Skeletal muscle cell (primary cell): ENCODE measurements at regions not wholly inside any gene's neighbourhood (a gene's known extent, or its start where the extent isn't known, plus 50 kb on each side); places are given as distances from the start of the nearest gene placed in this dataset.

Experiments used
- DNase-seq: peaks from one replicate; pipeline ENCODE4 v3.0.0-alpha.2; 2010; ENCODE audit warnings: low read depth
- H3K4me3 ChIP-seq: 2 replicates; pipeline ENCODE4 v1.5.1; 2011; ENCODE audit warnings: low read depth, mild to moderate bottlenecking, control low read depth, low read length, moderate library complexity

DNA sequence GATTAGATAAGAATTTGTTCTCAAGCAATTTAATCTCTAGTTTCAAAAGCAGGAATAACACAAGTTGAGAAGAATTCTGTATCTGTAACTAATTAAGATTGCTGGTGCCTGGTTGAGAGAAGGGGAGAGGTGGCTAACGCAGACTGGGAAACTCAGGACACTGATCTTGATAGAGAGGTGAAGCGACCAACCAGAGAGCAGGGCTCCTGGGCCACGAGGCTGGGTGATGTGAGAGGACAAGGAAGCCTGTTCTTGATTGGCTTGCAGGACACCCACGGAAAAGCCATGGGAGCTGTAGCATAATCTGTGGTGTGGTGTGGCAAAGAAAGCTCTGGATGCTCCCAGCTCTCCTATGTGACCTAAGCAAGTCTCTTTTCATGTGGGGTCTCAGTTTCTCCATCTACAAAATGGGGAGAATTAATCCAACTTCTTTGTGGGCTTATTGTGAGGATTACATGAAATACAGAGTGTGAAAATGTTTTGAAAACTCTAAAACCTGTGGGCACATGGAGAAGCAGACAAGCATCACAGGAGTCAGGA is 594.1 kb upstream of the BRINP1 start:
- H3K4me3 ChIP-seq, result no peak overlapping the region
- DNase-seq, result peak; percentile 6

DNA sequence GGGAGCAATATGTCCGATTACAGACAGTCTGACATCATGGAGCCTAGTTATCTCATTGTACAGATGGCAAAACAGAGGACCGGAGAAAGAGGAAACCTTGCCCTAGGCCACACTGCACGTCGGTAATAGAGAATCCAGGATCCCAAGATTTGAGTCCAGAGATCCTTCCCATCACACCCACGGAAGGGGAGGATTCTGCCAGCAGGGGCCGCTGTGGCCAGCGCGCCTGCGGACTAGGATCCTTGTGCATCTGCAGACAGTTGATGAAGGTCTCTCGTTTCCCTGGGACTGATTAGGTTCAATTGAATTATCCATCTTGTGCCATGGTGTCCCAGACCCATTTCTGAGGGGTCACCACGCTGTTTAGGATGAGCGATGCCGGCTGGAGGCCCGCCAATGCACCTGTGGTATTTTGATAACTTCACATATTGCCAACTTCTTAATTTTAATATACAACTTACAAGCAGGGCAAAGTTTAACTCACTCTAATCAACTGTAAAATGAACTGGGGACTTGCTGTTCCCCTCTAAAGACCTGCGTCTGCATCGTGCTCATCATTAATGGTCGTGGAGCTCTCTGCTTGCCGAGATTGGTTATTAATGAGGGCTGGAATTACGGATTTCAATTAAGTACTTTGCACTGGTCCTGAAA is 592.7 kb upstream of the BRINP1 start:
- H3K4me3 ChIP-seq, result no peak overlapping the region
- DNase-seq, result no peak

DNA sequence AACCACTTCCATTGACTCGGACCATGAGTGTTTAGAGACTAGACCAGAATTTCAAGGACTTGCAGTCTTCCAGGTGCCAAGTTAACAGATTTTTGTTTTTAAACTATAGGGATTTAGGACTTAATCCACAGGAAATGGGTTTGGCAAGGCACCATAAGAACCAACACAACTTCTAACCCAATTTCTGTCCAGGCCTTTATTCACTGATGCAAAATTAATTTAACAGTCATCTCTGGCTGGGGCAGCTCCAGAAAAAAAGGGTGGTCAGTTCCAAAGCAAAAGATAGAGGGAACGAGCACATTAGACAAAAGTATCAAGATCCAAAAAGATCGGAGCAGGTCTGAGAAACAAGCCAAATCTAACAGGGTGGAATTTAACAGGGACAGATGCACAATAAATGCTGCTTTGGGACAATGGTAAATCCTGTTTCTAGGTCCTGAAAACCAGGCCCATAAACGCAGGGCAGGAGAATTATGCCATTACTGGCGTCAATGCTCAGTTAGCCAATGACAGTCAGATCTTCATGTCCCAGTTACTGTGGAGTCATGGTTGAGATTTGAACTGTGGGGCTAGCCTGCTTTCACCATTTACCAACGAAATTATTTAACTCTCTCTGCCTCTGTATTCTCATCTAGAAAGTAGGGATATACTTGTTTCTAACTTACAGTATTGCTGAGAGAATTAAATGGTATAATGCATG is 590.8 kb upstream of the BRINP1 start:
- no peak overlapping the region for H3K4me3 ChIP-seq
- DNase-seq, result no peak

DNA sequence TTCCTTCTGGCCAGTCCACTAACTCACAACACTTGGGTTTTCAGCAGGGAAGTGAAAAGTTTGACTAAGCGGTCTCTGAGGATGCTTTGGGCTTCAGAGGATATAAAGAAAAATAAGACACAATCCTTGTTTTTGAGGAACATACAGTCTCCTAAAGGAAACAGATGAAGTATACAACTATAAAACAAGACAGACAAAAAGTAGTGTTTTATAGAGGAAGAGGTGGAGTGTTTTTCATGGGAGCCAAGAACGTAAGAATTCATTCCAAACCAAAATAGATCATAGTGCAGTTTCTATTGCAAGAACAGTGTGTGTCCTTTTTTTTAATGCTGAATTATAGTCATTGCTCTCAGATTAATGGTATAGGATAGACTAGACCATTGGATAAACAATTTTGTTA is 586.9 kb upstream of the BRINP1 start:
- no peak overlapping the region for H3K4me3 ChIP-seq
- DNase-seq, result no peak

DNA sequence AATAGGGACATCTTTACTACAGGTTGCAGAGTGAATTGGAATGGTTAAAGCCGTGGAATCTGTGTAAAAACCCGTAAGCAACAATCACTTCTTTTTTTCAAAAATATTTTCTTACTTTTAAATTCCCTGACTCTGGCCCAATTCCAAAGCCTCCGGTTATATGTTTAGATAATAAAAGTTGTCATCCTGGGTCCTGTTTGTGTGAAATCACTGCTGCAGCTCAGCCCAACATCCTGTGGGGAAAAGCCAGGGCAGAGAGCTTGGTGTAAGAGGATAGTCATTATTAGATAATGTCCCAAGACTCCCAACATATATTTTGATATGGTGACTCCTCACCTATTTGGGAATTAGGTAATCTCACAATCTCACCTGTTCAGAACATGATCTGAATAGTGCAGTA is 586.0 kb upstream of the BRINP1 start:
- no peak overlapping the region for H3K4me3 ChIP-seq
- no peak for DNase-seq

DNA sequence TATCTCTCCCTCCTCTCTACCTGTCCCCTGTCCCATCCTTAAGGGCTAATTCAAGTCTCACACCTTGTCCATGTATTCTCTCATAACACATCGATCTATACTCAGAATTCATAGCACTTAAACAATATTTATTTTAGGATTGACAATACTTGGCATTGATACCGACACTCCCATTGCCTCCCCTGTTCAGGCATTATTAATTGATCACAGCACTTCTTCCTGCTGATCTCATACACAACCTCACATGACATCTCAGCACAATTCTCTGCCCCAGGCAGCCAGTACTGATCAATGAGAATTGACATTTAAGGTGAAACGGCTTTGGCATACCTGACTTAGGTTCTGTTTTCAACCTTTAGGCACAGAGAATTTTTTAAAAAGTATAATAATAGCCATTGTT is 582.4 kb upstream of the BRINP1 start:
- DNase-seq, result no peak
- no peak overlapping the region for H3K4me3 ChIP-seq

DNA sequence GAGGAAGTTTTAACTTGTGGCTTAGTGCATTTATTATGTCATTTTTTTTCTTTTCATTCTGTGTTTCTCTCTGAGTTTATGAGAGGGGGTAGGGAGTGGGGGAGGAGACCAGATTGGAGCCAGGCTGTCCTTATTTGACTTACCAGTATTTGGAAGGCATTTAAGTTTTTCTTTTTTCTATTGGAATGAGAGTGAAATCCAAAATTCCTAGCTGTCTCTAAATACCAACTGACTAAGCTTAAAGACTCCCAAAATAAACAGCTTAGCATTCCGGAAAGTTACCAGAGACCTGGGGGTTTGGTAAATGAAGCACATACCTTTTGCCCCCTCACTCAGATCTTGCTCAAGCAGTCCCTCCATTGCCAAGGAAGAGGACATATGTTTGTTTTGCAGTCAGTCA is 581.9 kb upstream of the BRINP1 start:
- no peak for DNase-seq
- no peak overlapping the region for H3K4me3 ChIP-seq

DNA sequence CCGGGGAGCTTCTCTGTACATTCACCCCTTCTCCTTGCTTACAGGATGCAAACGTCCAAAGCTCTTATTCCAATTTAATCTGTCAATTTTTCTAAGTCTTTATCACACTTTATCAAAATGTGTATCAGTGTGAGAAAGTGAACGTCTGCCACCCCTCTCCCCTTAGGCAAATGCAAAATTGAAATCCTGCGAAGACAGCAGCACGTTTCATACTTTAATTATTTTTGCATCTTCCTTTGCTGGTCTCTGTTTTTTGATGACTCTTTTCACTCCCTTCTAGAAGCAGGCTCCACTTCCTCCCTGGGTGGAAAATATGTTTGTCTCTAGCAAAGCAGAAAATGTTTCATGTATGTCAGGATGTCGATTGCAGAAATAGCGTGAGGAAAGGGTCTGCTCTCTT is 576.5 kb upstream of the BRINP1 start:
- DNase-seq, result no peak
- no peak overlapping the region for H3K4me3 ChIP-seq

DNA sequence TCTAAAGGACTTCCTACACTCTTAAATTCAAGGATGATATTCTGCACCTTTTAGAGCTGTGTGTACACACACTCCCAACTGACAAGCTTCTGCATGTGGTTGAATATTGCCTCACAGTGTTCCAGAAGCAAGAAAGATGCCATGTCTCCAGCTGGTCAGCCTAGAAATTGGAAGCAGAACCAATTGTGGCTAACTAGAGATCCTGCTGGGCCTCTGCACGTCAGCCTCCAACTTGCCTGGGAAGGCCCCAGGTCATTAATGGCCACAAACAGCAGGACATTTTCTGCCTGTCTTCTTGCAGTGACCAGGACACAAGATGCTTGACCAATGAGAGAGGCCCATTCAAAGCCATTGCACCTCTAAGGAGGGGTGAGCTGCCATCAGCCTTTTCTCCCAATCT is 571.9 kb upstream of the BRINP1 start:
- no peak for DNase-seq
- no peak overlapping the region for H3K4me3 ChIP-seq

DNA sequence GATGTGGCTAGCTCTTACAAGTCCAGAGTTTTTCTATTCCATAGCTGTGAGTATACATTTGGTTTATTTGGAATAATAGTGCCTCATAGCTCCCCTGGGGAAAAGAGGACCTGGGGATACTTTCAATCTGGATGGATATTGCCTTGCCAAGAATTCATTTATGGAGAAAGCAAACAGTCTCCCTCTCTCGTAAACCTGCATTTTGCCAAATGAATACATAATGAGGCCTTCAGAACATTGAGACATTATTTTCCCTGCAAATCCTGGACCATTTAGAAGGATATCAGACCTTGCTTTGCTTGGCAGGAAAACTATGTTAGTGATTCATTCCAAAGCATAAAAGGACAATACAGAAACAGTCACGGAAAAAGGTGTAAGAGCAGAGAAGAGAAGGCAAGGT is 569.6 kb upstream of the BRINP1 start:
- H3K4me3 ChIP-seq, result no peak overlapping the region
- no peak for DNase-seq

DNA sequence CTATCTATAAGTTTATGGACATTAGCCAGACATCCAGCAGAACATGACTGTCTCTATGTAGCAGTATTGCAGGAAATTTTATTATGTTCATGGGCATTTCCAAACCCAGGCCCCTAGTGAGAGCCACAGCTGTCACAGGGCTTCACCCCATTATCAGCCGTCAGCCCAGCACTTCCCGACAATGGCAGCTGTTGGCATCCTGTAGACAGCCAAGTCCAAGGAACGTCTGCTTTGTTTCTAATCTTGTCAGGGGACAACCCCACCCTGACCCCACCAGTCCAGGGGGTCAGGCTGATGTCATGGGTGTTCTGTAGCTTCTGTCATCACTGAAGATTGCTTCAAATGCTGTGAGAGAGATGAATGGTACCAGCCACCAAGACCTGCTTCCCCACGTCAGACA is 565.3 kb upstream of the BRINP1 start:
- H3K4me3 ChIP-seq, result no peak overlapping the region
- no peak for DNase-seq

DNA sequence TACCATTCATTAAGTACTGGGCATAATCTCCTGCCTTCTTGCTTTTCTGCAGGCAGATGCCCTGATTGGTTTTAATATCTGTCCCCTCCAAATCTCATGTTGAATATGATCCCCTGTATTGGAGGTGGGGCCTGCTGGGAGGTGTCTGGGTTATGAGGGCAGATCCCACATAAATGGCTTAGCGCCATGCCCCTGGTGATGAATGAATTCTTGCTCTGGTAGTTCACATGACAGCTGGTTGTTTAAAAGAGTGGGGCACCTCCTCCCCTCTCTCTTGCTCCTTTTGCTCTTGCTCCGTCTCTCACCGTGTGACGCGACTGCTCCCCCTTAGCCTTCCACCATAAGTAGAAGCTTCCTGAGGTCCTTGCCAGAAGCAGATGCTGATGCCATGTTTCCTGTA is 564.0 kb upstream of the BRINP1 start:
- no peak overlapping the region for H3K4me3 ChIP-seq
- DNase-seq, result no peak

DNA sequence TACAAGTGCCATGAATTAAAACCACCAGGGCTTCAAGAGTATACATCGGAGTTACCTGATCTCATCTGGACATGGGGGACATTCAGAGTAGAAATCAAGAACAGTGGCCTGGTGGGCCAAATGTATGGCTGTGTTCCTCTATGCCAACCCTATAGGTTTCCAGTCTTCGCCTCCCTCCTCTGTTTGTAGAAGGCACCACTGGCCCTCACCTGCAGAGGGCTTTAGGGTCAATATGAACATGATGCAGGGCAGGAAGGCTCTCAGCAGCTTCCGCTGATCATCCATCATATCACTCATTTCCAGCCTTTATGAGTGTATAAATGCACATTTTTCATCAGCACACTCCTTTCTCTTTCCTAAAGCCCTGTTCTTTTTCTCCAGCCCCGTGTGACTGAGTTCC is 555.5 kb upstream of the BRINP1 start:
- H3K4me3 ChIP-seq, result no peak overlapping the region
- DNase-seq, result no peak

DNA sequence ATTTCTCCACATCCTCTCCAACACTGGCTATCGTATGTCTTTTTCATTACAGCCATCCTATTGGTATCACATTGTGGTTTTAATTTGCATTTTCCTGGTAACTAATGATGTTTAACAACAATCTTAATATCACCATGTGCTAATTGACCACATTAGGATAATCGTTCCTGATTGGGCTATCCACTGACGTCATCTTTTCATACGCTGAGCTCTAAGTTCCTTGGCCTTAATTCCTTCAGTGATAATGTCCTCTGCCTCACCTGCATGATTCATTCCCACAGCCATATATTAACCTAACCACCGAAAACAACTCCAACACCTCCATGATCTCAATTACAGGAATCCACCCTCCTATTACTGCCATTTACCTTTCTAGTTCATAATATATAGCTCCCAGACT is 547.9 kb upstream of the BRINP1 start:
- DNase-seq, result no peak
- H3K4me3 ChIP-seq, result no peak overlapping the region

DNA sequence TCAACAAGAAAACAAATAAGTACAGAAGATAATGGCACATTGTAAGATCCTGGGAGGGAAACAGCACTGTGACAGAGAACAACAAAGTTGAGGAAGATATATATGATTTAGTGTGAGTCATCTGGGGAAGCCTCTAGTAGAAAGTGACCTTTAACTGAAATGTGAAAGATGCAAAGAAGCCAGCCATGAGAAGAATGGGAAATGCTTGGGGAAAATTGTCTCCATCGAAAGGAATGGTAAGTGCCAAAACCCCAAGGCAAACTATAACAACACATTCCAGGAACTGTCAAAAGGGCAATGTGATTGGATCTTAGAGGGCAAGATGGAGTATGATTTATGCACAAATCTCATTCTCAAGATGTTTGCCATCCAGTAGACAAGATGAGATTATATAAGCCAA is 537.8 kb upstream of the BRINP1 start:
- no peak for DNase-seq
- H3K4me3 ChIP-seq, result no peak overlapping the region

DNA sequence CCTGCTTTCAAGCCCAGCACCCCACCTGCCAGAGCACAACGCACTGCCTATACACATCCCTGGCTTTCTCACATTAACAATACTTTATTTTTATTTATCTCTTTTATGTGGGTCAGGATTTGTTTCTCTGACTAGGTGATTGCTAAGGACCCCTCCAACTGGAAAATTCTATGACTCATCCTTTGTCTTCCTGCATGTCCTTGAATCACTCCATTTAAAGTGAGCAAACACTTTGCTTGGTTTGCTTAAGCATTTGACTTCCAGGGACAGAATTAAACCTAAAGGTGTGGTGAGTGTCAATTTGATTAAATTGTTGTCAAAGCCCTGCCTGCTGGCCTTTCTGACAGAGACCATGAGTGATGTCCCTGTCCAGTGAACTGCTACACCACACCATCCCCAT is 536.5 kb upstream of the BRINP1 start:
- no peak overlapping the region for H3K4me3 ChIP-seq
- DNase-seq, result no peak

DNA sequence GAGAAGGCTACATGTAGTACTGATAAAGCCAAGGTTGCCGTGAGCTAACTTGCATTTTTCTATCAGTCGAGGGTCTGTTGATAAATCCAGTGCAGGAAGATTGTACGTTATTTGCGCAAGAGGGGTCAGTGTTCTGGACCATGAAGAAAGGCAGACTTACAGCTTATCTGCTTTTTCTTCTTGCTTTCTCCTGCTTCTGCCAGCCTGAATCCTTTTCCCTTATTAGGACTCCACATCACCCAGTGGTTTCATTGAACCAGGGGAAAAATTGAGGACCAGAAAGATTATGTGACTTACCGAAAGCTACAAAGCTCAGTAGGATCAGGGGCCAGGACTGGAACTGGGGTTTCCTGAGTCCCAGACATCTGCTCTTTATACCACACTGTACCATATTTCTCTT is 534.6 kb upstream of the BRINP1 start:
- DNase-seq, result no peak
- H3K4me3 ChIP-seq, result no peak overlapping the region

DNA sequence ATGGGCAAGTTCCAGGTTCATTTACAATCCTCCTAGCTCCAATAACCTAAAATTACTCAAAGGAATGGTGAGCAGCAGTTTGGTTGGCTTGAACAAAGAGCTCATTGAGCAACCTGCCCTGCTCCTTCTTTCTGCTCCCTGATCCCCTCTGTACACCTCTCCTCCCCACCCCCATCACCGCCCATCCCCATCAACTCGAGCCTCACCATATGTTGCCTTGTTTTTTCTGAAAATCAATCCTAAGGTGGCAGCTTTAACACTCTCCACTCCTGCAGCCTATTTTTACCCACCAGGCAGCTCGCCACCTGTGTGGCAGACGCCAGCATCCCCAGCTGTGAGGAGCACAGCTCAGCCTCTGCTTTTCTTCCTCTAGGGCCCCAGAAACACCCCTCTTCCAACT is 533.4 kb upstream of the BRINP1 start:
- DNase-seq, result no peak
- H3K4me3 ChIP-seq, result no peak overlapping the region

DNA sequence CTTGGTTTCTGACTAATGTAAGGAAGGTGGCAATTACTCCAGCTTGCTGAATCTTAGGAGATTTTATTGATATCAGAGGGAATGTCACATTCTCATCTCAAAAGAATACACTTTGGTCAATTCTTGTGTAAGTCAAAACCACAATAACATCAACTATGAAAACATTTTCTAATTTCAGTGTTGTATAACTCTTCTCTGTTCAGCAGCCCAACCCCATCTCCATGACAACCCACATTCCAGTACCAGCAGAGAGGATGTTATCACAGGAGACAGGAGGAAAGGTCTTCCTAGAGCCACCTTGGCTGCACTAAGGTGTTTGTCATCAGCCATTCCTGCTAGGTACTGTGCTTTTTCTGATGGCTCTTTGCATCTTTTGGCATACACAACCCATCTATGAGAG is 529.1 kb upstream of the BRINP1 start:
- no peak for DNase-seq
- no peak overlapping the region for H3K4me3 ChIP-seq

DNA sequence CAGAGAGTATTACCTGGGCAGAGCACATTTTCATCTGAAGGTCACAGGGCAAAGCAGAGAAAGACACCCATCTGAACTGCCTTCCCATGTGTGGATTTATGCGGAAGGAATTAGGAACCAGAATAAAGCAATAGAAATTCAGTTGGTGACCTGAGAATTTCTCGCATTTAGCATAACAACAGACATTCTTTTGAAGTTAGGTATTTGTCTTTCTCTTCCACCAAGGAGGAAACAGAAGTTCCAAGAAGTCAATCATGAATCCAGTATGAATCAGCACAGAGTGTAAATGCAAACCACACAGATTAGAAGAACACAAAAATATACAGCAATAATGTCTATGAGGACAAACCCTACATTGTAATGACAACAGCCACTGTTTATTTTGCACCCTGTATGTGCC is 515.2 kb upstream of the BRINP1 start:
- DNase-seq, result no peak

DNA sequence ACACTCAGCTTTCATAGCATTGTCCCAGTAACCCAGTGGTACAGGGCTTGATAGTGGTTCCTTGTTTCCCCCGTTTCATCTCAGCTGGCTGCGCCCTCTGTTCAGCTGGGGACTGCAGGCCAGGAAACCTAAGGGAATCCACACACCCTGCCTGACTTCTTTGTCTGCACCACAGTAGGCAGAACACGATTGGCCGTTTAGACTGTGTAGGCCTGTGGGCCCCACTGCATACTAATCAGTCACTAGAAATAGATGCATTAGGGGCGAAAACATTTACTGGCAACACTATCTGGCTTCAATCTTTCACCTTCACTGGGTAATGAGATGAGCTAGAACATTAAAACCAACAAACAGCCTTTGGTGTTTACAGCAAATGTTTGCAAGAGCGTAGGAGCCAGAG is 512.7 kb upstream of the BRINP1 start:
- DNase-seq, result no peak

More for the DNA sequence above, 515.2 kb upstream of the BRINP1 start:
- no peak overlapping the region for H3K4me3 ChIP-seq

More for the DNA sequence above, 512.7 kb upstream of the BRINP1 start:
- no peak overlapping the region for H3K4me3 ChIP-seq
